NCI-H1417 (cell line): ENCODE measurements at regions not wholly inside any gene's neighbourhood (a gene's known extent, or its start where the extent isn't known, plus 50 kb on each side); places are given as distances from the start of the nearest gene placed in this dataset.

ENCODE experiments used
- DNase-seq, 3 experiments: peaks; one replicate each; lab custom pipeline; 2025; lab: John Stamatoyannopoulos, UW

DNA sequence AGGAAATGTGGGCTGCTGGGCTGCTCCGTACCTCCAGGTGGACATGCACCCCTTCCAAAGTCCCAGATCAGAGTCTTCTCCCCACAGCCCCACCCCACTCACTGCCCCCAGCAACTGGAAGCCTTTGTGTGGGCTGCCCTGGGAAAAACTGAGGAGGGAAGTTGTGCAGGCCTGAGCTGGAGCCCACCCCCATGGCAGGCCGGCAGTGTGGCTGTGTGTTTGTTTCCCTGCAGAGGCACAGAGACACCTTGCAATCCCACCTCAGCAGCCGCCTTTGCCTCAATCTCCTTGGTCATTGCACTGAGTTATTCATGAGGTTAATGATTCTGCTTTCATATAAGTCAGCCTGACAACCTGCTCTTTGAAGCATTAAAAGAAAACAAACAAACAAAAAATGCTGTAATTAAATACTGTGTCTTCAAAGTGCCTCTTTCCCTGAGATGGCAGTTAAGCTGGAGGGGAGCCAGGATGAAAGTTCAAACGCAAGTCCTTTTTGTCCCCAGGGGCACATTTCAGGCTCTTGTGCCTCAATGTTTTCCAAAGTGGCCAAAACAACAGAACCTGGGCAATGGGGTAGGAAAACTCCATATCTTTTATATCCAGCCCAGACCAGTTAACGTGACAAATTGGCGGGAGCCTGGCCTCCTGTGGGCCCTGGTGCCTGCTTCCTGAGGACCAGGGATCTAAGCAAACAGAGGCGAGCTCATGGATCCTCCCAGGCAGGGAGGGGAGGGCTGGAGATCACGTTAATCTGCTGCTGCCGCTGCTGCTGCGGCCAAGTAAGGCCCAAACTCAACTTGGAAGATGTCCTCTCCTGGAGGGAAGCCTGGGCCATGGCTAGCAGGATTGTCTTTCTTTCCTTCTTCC is 51.9 kb upstream of the TSPAN11 start:
- DNase-seq: peak; percentile 78 to 92 (median 90)

GRCh38 chr12:30870491-30871265 is 55.9 kb upstream of the TSPAN11 start:
- DNase-seq: no peak

GRCh38 chr12:30867415-30867814 is 59.1 kb upstream of the TSPAN11 start:
- DNase-seq: no peak

DNA sequence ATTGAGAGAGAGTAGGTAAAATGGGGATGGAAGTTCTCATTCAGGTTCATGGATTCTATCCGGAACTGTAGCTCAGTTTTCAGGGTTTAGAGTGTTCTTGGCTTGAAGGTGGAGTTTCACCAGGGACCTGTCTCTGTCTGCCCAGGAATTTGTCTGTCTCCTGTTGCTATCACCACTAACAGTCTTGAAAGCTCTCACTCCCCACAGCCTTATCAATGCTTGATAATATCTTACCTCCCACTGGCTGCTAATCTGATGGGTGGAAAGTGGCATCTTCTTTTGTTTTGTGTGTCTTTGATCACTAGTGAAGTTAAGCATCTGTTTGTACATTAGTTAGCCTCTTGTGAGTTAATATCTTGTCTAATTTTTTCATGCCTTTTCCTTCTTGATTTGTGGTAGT is 60.3 kb upstream of the TSPAN11 start:
- no peak for DNase-seq

GRCh38 chr12:30863839-30864238 is 62.7 kb upstream of the TSPAN11 start:
- DNase-seq: no peak

DNA sequence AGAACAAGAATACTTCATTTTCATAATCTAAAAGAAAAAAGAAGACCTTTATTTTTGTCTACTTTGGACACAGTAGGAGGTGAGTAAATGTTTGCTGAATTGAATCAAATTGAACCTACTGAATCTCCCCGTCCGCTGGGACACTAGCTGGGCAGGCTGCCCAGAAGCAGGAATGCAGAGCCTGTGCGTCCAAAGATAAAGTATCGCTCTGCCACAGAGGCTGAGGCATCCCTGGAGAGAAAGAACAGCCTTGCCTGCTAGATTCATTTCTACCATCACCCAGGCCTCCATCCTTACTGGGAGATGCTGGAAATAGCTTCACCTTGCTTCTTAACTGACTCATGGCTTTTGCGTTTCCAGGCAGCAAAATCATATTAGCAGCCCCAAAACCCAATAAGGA is 64.1 kb upstream of the TSPAN11 start:
- no peak for DNase-seq

DNA sequence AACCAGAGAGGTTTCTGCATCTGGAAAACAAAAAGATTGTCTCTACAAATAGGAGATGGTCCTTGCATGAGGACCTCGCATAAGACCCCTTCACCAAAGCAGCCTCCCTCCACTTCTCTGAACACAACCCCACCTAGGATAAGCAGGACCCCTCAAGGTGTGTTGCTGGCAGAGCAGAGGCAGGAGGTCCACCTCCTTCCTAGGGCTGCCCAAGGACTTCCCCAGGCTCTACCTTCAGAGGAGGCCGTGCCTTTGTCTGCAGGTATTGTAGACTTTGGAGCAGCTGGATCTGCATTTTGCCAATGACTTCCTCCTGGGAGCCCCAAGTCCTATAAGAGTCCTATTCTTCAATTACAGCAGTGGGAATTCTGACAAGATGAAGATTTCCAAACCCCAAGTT is 67.3 kb upstream of the TSPAN11 start:
- no peak for DNase-seq

GRCh38 chr12:30858471-30858870 is 68.1 kb upstream of the TSPAN11 start:
- no peak for DNase-seq

DNA sequence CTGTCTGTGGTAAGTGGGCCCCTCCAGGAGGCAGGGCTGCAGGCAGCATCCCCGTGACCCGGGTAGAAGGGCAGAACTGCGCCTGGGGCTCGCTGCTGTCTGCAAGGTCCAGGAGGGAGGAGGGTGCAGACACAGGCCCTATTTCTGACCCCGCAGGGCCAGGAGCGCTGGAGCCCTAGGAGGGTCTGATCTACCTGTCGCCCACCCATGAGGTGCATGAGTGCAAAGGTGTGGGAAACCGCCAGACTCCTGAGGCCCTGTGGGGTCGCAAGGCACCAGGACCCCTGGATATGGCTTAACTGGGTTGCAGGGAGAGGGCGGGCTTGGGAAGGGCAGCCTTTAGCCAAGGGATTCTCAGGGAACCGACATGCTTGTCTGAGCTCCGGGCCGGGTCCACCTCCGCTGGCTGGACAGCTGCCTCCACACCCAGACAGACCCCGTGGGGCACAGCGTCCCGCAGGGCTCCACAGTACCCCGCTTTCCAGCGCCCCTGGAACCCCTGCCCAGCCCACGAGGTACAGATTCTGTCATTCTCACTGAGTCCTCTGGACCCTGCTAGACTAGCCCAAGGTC is 72.9 kb upstream of the TSPAN11 start:
- no peak for DNase-seq

DNA sequence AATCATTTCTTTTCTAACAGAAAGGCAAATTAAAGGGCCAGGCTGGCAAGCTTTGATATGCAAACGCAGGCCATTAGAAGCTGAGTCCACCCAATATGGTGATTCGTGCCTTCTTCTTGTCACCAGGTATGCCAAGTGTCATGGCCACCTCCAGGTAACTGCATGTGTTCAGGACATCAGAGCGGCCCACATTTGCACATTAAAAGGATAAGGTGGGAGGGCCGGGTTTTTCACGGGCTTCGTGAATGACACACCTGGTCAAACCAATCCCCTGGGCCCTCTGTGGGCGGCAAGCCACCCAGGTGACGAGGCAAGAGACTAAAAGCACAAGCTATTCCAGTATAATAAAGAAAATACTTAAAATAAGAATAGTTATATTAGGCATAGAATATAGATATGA is 75.9 kb upstream of the TSPAN11 start:
- DNase-seq: no peak

- DNase-seq: peak; percentile 42 to 87 (median 69)
Measured at GRCh38 chr12:30847259-30847658, 79.3 kb upstream of the TSPAN11 start.

- no peak for DNase-seq
Measured at GRCh38 chr12:30846776-30847175, 79.8 kb upstream of the TSPAN11 start.

- DNase-seq: no peak
Measured at GRCh38 chr12:30845676-30846075, 80.9 kb upstream of the TSPAN11 start.

GRCh38 chr12:30843211-30843610 is 83.3 kb upstream of the TSPAN11 start:
- DNase-seq: no peak

- DNase-seq: no peak
Measured at GRCh38 chr12:30840715-30841114, 85.8 kb upstream of the TSPAN11 start.

GRCh38 chr12:30839643-30840220 is 85.0 kb upstream of the CAPRIN2 start:
- no peak for DNase-seq

DNA sequence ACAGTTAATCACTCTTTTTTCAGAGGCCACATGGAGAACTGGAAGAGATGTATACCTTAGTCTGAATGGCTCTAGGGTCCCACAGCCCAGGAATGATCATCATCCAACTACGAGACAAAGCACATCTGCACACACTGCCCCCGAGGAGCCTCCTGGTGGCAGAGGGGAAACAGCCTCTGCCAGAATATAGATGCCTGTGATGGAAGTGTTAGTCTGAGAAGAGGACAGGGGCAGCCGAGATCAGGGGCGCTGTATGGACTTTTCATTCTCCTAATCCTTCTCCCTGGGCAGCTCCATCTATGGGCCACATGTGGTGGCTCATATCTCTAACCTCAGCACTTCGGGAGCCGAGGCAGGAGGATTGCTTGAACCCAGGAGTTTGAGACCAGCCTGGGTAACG is 82.8 kb upstream of the CAPRIN2 start:
- no peak for DNase-seq

- DNase-seq: no peak
Measured at GRCh38 chr12:30836656-30837445, 82.1 kb upstream of the CAPRIN2 start.

GRCh38 chr12:30835216-30835615 is 80.5 kb upstream of the CAPRIN2 start:
- DNase-seq: no peak

- DNase-seq: no peak
Measured at GRCh38 chr12:30830751-30831150, 76.0 kb upstream of the CAPRIN2 start.

DNA sequence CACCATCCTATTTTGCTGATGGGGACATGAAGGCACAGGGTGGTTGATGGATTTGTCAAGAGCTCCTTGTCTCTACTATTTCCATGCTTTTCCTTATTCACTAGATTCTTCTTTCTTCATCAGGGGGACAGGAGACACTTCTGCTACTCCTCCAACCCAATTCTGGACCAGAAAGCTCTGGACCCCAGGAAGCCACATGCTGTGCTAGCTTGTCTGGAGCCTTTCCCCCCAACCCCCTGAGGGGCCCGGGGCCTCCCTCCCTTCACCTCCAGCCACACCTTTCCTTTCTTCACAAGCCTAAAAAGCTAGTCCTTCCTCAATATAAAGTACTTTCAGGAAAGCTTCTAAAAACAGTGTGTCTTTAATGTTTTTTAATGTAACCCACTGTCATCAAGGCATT is 75.1 kb upstream of the CAPRIN2 start:
- no peak for DNase-seq

GRCh38 chr12:30828686-30829085 is 73.9 kb upstream of the CAPRIN2 start:
- no peak for DNase-seq
